H1 (cell line): ENCODE measurements at regions not wholly inside any gene's neighbourhood (a gene's known extent, or its start where the extent isn't known, plus 50 kb on each side); places are given as distances from the start of the nearest gene placed in this dataset.

Experiments
- POLR2A ChIP-seq, 2 experiments: IDR thresholded peaks; 1 replicate in 1 of 2; 2 replicates in 1 of 2; pipeline ENCODE4 v1.6.1; 2011; ENCODE audit warnings: low read depth in 2 of 2, low read length in 2 of 2, mild to moderate bottlenecking in 2 of 2; ENCODE audit errors: control extremely low read depth in 1 of 2
- POLR2AphosphoS5 ChIP-seq: IDR thresholded peaks from 2 replicates; pipeline ENCODE4 v1.6.1; 2011; ENCODE audit warnings: low read depth, low read length
- RFX5 ChIP-seq: IDR thresholded peaks from 2 replicates; pipeline ENCODE4 v1.6.1; 2011; ENCODE audit warnings: low read depth, low read length, improper control_type of control experiment, borderline replicate concordance
- RNF2 ChIP-seq: fragments of 200-900, 300-1000 bp; sonication (generic); IDR thresholded peaks from 2 replicates; pipeline ENCODE4 v1.7.1; 2016; ENCODE audit warnings: borderline replicate concordance, low read depth, mild to moderate bottlenecking, antibody characterized with exemption, low read length; ENCODE audit not compliant: poor library complexity, severe bottlenecking; ENCODE audit errors: missing control alignments
- SIN3A ChIP-seq, 2 experiments: IDR thresholded peaks in 1 of 2; conservative IDR thresholded peaks in 1 of 2; 2 replicates each; pipeline ENCODE4 v1.6.1; 2011 to 2012; ENCODE audit warnings: low read length in 2 of 2, improper control_type of control experiment in 1 of 2, low read depth in 1 of 2, mild to moderate bottlenecking in 1 of 2
- ZNF274 ChIP-seq: IDR thresholded peaks from 2 replicates; pipeline ENCODE4 v1.7.0; 2012; ENCODE audit warnings: low read length, borderline replicate concordance; ENCODE audit errors: extremely low read depth

DNA sequence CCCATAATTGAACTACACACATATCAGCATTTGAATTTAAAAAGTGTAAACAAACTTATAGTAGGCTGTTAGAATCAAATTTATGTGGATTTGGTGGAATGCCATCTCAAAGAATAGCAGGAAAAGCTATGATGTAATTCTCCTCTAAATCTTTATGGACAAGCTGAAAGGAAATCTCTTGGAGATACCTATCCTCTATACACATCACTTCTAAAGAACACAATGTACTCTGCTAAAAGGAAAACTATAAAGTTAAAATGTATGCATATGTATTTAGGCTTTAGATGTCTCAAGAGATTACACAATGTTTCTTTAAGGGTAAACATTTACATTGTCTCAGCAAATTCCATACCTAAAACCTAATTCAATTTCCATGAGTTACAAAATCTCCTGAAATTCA is 323.3 kb downstream of the CRPPA start:
- TF ChIP-seq RNF2: no peak
- TF ChIP-seq SIN3A (conservative IDR thresholded peaks at IDR 0.05 in 1 of 2, IDR thresholded peaks at IDR 0.05 in 1 of 2; ENCODE audit: low read depth in 1 of 2, low read length in 2 of 2): no peak
- no peak for TF ChIP-seq POLR2A (IDR thresholded peaks at IDR 0.05; ENCODE audit: control extremely low read depth in 1 of 2, low read depth in 2 of 2, low read length in 2 of 2)
- TF ChIP-seq ZNF274: no peak
- TF ChIP-seq POLR2AphosphoS5: no peak
- TF ChIP-seq RFX5: no peak
